BE2C (cell line): ENCODE measurements at regions not wholly inside any gene's neighbourhood (a gene's known extent, or its start where the extent isn't known, plus 50 kb on each side); places are given as distances from the start of the nearest gene placed in this dataset.

Source experiments
- DNase-seq: peaks from one replicate; pipeline ENCODE4 v3.0.0-alpha.2; 2020
- H3K27me3 ChIP-seq: fragments of 250-450 bp; sonication (Bioruptor Pico); 2 replicates; pipeline ENCODE4 v1.5.1; 2020; ENCODE audit warnings: mild to moderate bottlenecking
- H3K36me3 ChIP-seq: fragments of 250-450 bp; sonication (Bioruptor Pico); 2 replicates; pipeline ENCODE4 v1.5.1; 2020; ENCODE audit warnings: mild to moderate bottlenecking
- H3K4me1 ChIP-seq: fragments of 250-450 bp; sonication (Bioruptor Pico); 2 replicates; pipeline ENCODE4 v1.5.1; 2020
- H3K4me3 ChIP-seq: 2 replicates; pipeline ENCODE4 v1.5.1; 2011; ENCODE audit warnings: low read depth, low read length
- H3K9me3 ChIP-seq: fragments of 250-450 bp; sonication (Bioruptor Pico); 2 replicates; pipeline ENCODE4 v1.5.1; 2020
- TF ChIP-seq, protein P1 (sequence below): IDR thresholded peaks from 2 replicates; pipeline ENCODE4 v1.5.1; 2012; ENCODE audit warnings: mild to moderate bottlenecking, low read depth, low read length

GRCh38 chr13:71039440-71039839, 827.6 kb downstream of the DACH1 start:
- TF ChIP-seq, protein P1, sequence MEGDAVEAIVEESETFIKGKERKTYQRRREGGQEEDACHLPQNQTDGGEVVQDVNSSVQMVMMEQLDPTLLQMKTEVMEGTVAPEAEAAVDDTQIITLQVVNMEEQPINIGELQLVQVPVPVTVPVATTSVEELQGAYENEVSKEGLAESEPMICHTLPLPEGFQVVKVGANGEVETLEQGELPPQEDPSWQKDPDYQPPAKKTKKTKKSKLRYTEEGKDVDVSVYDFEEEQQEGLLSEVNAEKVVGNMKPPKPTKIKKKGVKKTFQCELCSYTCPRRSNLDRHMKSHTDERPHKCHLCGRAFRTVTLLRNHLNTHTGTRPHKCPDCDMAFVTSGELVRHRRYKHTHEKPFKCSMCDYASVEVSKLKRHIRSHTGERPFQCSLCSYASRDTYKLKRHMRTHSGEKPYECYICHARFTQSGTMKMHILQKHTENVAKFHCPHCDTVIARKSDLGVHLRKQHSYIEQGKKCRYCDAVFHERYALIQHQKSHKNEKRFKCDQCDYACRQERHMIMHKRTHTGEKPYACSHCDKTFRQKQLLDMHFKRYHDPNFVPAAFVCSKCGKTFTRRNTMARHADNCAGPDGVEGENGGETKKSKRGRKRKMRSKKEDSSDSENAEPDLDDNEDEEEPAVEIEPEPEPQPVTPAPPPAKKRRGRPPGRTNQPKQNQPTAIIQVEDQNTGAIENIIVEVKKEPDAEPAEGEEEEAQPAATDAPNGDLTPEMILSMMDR, result no peak
- Histone ChIP-seq H3K36me3 (no peaks in the 10 kb centered on the region), H3K9me3 (no peaks in the 10 kb centered on the region; the same call in 1 of the 2 replicates), H3K4me1 (no peaks in the 10 kb centered on the region), H3K4me3 (no peak overlapping the region), H3K27me3 (no peaks in the 10 kb centered on the region)
- DNase-seq, result no peak

DNA sequence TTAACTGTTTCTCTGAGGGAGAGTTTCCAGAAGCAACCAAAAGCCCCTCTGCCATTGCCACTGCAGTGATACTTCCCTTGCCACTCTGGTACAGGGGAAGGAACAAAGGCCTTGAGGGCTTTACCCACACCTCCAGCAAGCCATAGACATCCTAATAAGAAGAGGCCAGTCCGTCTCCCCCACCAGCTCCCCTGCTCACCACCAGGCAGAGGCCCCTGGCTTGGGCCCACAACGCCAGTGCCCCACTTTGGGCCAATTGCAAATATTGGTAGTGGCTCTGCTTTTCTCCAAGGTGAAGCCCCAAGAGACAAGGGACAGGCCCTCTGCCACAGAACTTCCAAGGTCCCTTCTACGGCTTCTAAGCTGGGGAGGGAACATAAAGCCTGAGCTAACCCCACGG, 833.0 kb downstream of the DACH1 start:
- no peaks in the 10 kb centered on the region for H3K4me1 ChIP-seq
- H3K27me3 ChIP-seq, result no peaks in the 10 kb centered on the region
- no peak overlapping the region for H3K4me3 ChIP-seq
- H3K36me3 ChIP-seq, result no peaks in the 10 kb centered on the region
- TF ChIP-seq, protein P1, result no peak
- no peaks in the 10 kb centered on the region for H3K9me3 ChIP-seq
- no peak for DNase-seq

DNA sequence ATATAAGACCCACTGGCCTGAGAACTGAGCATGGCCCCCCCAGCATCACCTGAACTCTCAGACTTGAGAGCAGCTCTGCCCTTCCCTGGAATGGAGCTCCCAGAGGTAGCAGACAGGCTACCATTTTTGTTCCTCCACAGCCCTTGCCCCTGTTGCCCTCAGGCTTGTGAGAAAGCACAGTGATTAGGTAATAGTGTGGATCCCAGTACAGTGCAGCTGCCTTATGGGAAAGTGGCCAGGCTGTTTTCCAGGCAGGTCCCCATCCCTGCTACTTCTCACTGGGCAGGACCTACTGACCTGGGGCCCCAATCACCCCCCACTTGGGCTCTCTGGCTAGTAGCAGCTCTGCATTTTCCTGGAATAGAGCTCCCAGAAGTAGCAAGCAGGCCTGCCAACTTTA, 834.0 kb downstream of the DACH1 start:
- Histone ChIP-seq H3K36me3 (no peaks in the 10 kb centered on the region), H3K27me3 (no peaks in the 10 kb centered on the region)
- TF ChIP-seq, protein P1, result no peak

GRCh38 chr13:71030784-71031183, 836.2 kb downstream of the DACH1 start:
- no peaks in the 10 kb centered on the region; the same call in 1 of the 2 replicates for H3K9me3 ChIP-seq
- no peaks in the 10 kb centered on the region for H3K4me1 ChIP-seq
- TF ChIP-seq, protein P1, result no peak
- H3K27me3 ChIP-seq, result no peaks in the 10 kb centered on the region
- no peak overlapping the region for H3K4me3 ChIP-seq
- DNase-seq, result no peak
- H3K36me3 ChIP-seq, result no peaks in the 10 kb centered on the region

More for the DNA sequence above, 834.0 kb downstream of the DACH1 start:
- Histone ChIP-seq H3K4me3 (no peak overlapping the region), H3K9me3 (no peaks in the 10 kb centered on the region), H3K4me1 (no peaks in the 10 kb centered on the region)
- no peak for DNase-seq

- Histone ChIP-seq H3K9me3 (no peaks in the 10 kb centered on the region; the same call in 1 of the 2 replicates), H3K4me3 (no peak overlapping the region), H3K36me3 (no peaks in the 10 kb centered on the region), H3K27me3 (no peaks in the 10 kb centered on the region), H3K4me1 (no peaks in the 10 kb centered on the region)
- DNase-seq, result no peak
- TF ChIP-seq, protein P1, result no peak
Measured at GRCh38 chr13:71028884-71029283, 838.1 kb downstream of the DACH1 start.

- Histone ChIP-seq H3K27me3 (no peaks in the 10 kb centered on the region), H3K4me1 (no peaks in the 10 kb centered on the region), H3K9me3 (no peaks in the 10 kb centered on the region; the same call in 1 of the 2 replicates), H3K4me3 (no peak overlapping the region), H3K36me3 (no peaks in the 10 kb centered on the region)
- TF ChIP-seq, protein P1, result no peak
- DNase-seq, result no peak
Measured at GRCh38 chr13:71021825-71022422, 845.1 kb downstream of the DACH1 start.
